ENCODE measurements at regions not wholly inside any gene's neighbourhood (a gene's known extent, or its start where the extent isn't known, plus 50 kb on each side); places are given as distances from the start of the nearest gene placed in this dataset.

DNA sequence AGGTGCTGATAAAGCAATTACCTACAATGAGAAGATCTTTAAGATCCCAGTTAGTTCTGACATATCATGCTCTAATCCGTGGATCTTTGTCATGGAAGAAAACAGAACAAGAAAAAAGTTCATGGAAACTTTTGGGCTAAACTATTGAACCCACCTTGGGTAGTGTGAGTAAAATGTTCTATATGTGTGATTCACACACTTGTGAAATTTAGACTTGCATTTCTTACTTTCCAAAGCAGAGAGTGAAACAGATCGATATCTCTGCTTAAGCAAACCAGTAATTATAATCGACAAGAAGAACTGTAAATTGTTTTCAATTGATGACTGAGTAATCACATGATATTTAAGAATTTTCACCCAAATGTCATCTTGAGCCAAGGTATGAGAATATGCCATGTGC is 214.2 kb downstream of the HRH4 start:
- H3K4me3 ChIP-seq = no peak overlapping the region
- no peak for DNase-seq (ENCODE audit: low read depth, low spot score)
- TF ChIP-seq EZH2 (IDR thresholded peaks at IDR 0.05) (no peak), FOXP2 (optimal IDR thresholded peaks at IDR 0.05; ENCODE audit: control extremely low read depth, extremely low read length, insufficient read depth) (no peak), POLR2AphosphoS5 (IDR thresholded peaks at IDR 0.05; ENCODE audit: borderline replicate concordance, low read depth, low read length) (no peak)
- H3K9me3 ChIP-seq (ENCODE audit: low read depth, low read length) = no peaks in the 10 kb centered on the region
- H3K27ac ChIP-seq = no peak overlapping the region
- H3K9ac ChIP-seq (ENCODE audit: insufficient read length) = no peak overlapping the region
- H3K36me3 ChIP-seq (ENCODE audit: insufficient read depth, low read length) = no peaks in the 10 kb centered on the region

DNA sequence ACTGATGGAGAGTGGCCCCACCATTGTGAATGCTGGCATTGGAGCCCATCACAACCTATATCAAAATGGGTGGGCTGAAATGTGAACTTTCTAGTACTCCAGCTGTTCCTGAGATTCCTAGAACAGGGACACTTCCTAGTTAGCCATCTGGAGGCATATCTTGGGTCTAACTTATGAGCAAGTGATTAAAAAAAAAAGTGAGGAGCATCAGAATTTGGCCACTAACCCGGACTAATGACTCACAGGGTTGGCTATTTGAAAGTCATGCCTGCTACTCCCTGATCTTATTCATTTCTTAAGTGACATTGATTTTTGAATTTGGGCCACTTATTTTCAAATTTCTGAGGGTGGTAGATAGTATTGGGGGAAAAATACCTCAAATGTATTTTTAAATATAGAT is 216.6 kb downstream of the HRH4 start:
- Histone ChIP-seq H3K4me3 (no peak overlapping the region), H3K36me3 (ENCODE audit: insufficient read depth, low read length) (no peaks in the 10 kb centered on the region), H3K9ac (ENCODE audit: insufficient read length) (no peak overlapping the region), H3K27ac (no peak overlapping the region), H3K9me3 (ENCODE audit: low read depth, low read length) (no peaks in the 10 kb centered on the region)
- no peak for TF ChIP-seq POLR2AphosphoS5 (IDR thresholded peaks at IDR 0.05; ENCODE audit: borderline replicate concordance, low read depth, low read length)
- TF ChIP-seq FOXP2 (optimal IDR thresholded peaks at IDR 0.05; ENCODE audit: control extremely low read depth, extremely low read length, insufficient read depth) = no peak
- TF ChIP-seq EZH2 (IDR thresholded peaks at IDR 0.05) = no peak
- DNase-seq (ENCODE audit: low read depth, low spot score) = no peak

DNA sequence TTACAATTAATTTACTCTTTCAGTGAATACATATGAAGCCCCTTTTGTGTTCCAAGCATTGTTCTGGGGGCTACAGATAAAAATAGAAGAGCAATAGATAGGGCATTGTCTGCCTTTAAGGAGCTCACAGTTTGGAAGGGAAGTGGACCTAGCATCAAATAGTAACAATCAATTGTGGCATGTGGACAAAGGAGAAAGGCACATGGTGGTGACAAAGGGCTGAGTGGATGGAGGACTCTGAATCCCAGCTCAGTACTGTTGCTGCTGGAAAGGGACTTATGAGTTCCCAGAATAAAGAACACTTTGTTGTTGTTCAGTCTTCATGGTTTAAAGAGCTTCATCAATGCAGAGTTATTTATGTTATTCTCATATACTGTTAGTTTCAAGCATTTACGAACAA is 217.7 kb downstream of the HRH4 start:
- Histone ChIP-seq H3K27ac (no peak overlapping the region), H3K4me3 (no peak overlapping the region), H3K9ac (ENCODE audit: insufficient read length) (no peak overlapping the region), H3K9me3 (ENCODE audit: low read depth, low read length) (no peaks in the 10 kb centered on the region), H3K36me3 (ENCODE audit: insufficient read depth, low read length) (no peaks in the 10 kb centered on the region)
- TF ChIP-seq FOXP2 (optimal IDR thresholded peaks at IDR 0.05; ENCODE audit: control extremely low read depth, extremely low read length, insufficient read depth) = no peak
- no peak for TF ChIP-seq POLR2AphosphoS5 (IDR thresholded peaks at IDR 0.05; ENCODE audit: borderline replicate concordance, low read depth, low read length)
- TF ChIP-seq EZH2 (IDR thresholded peaks at IDR 0.05) = no peak
- no peak for DNase-seq (ENCODE audit: low read depth, low spot score)

DNA sequence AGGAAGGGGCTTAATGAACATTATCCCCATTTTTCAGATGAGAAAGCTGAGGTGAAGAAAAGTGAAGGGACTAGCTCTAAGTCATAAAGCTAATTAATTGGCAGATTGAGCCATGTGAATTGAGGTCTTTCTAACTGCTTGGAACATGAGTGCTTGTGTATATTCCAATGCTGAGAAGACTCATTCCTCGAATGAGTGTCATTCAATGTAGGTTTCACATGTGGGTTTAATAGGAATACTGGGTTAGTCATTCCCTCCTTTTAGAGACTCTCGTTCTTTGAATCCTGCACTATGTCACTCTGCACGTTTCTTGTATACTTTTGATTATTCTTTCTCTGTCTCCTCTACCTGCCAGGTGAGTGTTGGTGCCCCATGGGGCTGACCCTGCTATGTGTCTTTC is 218.2 kb downstream of the HRH4 start:
- no peak for DNase-seq (ENCODE audit: low read depth, low spot score)
- H3K4me3 ChIP-seq = no peak overlapping the region
- H3K36me3 ChIP-seq (ENCODE audit: insufficient read depth, low read length) = no peaks in the 10 kb centered on the region
- TF ChIP-seq POLR2AphosphoS5 (IDR thresholded peaks at IDR 0.05; ENCODE audit: borderline replicate concordance, low read depth, low read length) (no peak), FOXP2 (optimal IDR thresholded peaks at IDR 0.05; ENCODE audit: control extremely low read depth, extremely low read length, insufficient read depth) (no peak), EZH2 (IDR thresholded peaks at IDR 0.05) (no peak)
- no peak overlapping the region for H3K9ac ChIP-seq (ENCODE audit: insufficient read length)
- H3K9me3 ChIP-seq (ENCODE audit: low read depth, low read length) = no peaks in the 10 kb centered on the region
- H3K27ac ChIP-seq = no peak overlapping the region

DNA sequence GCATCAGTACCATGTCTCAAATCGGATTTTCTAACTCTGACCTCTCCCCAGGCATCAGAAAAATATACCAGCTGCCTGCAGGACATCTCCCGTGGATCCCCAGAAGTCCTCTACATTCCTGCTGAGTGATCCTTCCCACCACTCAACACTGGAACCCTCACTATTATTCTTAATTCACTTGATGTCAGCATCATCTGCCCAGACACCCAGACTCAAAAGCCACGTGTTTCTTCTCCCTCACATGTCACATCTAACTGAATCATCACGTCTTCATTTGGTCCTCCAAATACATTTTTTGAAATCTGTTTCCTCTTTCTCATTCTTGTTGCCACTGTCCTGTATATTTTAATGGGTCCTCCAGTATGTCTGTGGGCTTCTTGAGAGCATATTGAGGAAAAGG is 218.6 kb downstream of the HRH4 start:
- H3K4me3 ChIP-seq = no peak overlapping the region
- no peak overlapping the region for H3K27ac ChIP-seq
- no peaks in the 10 kb centered on the region for H3K9me3 ChIP-seq (ENCODE audit: low read depth, low read length)
- H3K36me3 ChIP-seq (ENCODE audit: insufficient read depth, low read length) = no peaks in the 10 kb centered on the region
- no peak for DNase-seq (ENCODE audit: low read depth, low spot score)
- TF ChIP-seq POLR2AphosphoS5 (IDR thresholded peaks at IDR 0.05; ENCODE audit: borderline replicate concordance, low read depth, low read length) (no peak), FOXP2 (optimal IDR thresholded peaks at IDR 0.05; ENCODE audit: control extremely low read depth, extremely low read length, insufficient read depth) (no peak), EZH2 (IDR thresholded peaks at IDR 0.05) (no peak)
- no peak overlapping the region for H3K9ac ChIP-seq (ENCODE audit: insufficient read length)

DNA sequence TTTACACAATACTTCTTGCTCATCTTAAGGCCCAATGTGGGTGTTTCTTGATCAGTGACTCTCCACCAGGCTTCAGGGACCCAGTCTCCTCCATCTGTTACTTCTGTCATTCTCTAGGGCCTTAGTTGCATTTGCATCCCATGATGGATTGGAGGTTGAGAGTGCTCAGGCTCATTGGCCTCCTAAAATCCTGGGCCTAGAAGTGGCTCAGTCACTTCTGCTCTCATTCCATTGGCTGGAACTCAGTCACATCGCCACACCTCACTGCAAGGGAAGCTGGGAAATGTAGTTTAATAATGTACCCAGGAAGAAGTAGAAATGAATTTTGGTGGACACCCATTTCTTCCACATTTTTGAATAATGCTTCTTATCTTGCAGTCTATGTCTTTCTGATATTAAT is 223.5 kb downstream of the HRH4 start:
- Histone ChIP-seq H3K4me3 (no peak overlapping the region), H3K27ac (no peak overlapping the region), H3K36me3 (ENCODE audit: insufficient read depth, low read length) (no peaks in the 10 kb centered on the region), H3K9ac (ENCODE audit: insufficient read length) (no peak overlapping the region), H3K9me3 (ENCODE audit: low read depth, low read length) (no peaks in the 10 kb centered on the region)
- DNase-seq (ENCODE audit: low read depth, low spot score) = no peak
- TF ChIP-seq POLR2AphosphoS5 (IDR thresholded peaks at IDR 0.05; ENCODE audit: borderline replicate concordance, low read depth, low read length) (no peak), EZH2 (IDR thresholded peaks at IDR 0.05) (no peak), FOXP2 (optimal IDR thresholded peaks at IDR 0.05; ENCODE audit: control extremely low read depth, extremely low read length, insufficient read depth) (no peak)

DNA sequence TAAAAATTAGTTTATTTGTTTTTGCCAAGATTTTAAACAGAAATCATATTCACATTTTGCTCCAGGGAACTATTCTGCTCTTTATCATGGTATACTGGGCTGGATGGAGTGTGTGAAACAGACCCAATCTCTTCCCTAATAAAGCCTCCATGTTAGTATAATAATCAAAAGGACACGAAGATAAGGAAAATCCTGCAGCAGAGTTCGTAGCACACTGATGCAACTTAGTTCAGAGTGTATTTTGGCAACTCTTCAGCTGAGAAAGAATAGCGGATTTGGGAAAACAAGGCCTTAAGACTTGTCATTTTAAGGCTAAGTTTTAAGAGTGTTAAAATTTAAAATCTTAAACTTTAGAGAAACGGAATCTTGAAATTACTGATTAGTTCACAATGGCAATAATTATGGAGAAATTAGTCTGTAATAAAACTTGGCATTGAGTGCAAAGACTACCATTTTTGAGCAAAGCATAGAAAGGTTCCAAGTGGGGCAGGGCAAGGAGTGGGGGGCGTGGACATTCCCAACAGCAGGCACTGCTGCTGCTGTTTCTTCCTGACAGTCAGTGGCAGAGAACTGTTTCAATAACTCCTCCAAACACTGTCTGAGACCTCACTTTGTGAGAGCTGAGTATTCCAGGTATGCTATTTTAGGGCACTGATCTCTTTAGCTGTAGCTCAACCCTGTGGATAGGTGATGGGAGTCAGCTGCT is 225.0 kb downstream of the HRH4 start:
- TF ChIP-seq POLR2AphosphoS5 (IDR thresholded peaks at IDR 0.05; ENCODE audit: borderline replicate concordance, low read depth, low read length) (no peak), FOXP2 (optimal IDR thresholded peaks at IDR 0.05; ENCODE audit: control extremely low read depth, extremely low read length, insufficient read depth) (no peak), EZH2 (IDR thresholded peaks at IDR 0.05) (no peak)
- Histone ChIP-seq H3K4me3 (no peak overlapping the region), H3K27ac (no peak overlapping the region), H3K9ac (ENCODE audit: insufficient read length) (no peak overlapping the region), H3K9me3 (ENCODE audit: low read depth, low read length) (no peaks in the 10 kb centered on the region), H3K36me3 (ENCODE audit: insufficient read depth, low read length) (no peaks in the 10 kb centered on the region)
- no peak for DNase-seq (ENCODE audit: low read depth, low spot score)

DNA sequence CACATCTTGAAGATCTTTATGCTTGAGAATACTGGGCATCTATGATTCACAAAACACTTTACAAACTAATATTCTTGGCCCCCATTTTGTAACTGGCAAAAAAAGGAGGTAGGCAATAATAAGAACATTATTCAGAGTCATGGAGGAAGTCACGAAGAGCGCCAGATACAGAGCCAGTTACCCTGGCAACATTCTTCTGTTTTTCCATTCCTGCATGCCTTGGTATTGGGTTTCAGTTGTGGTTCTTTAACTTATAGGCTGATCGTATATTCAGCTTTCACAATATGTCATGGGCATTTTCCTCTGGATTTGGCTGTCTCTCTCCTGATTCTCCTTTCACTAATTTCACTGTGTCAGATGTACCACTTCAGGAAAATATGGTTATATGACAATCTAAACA is 234.7 kb downstream of the HRH4 start:
- Histone ChIP-seq H3K36me3 (ENCODE audit: insufficient read depth, low read length) (no peaks in the 10 kb centered on the region), H3K9me3 (ENCODE audit: low read depth, low read length) (no peaks in the 10 kb centered on the region), H3K9ac (ENCODE audit: insufficient read length) (no peak overlapping the region), H3K4me3 (no peak overlapping the region), H3K27ac (no peak overlapping the region)
- TF ChIP-seq EZH2 (IDR thresholded peaks at IDR 0.05) = no peak
- no peak for TF ChIP-seq POLR2AphosphoS5 (IDR thresholded peaks at IDR 0.05; ENCODE audit: borderline replicate concordance, low read depth, low read length)
- no peak for TF ChIP-seq FOXP2 (optimal IDR thresholded peaks at IDR 0.05; ENCODE audit: control extremely low read depth, extremely low read length, insufficient read depth)
- DNase-seq (ENCODE audit: low read depth, low spot score) = no peak

DNA sequence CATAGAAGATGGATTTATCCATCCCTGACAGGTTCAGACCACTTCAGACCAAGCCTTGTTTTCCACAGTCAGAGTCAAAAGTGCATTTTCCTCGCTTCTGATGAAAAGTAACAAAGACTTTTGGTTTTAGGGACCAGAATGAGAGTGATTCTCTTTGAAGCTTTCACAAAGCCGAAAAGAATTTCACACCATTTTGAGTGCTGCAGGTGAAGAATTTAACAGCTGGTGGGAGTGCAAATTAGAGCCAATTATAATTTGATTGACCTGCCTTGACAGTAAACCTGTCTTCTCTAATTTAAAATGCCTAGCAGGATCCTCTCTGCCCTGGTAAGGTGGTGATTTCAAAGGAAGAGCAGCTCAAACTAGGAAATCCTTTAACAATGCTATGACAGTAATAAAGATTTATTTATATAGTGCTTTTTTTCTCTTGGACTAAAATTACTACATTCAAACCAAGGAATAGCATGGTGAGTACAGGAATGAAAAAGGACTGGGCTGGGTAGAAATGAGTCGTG is 241.6 kb downstream of the HRH4 start:
- Histone ChIP-seq H3K9ac (ENCODE audit: insufficient read length) (no peak overlapping the region), H3K4me3 (no peak overlapping the region), H3K9me3 (ENCODE audit: low read depth, low read length) (no peaks in the 10 kb centered on the region), H3K27ac (no peak overlapping the region), H3K36me3 (ENCODE audit: insufficient read depth, low read length) (no peaks in the 10 kb centered on the region)
- TF ChIP-seq FOXP2 (optimal IDR thresholded peaks at IDR 0.05; ENCODE audit: control extremely low read depth, extremely low read length, insufficient read depth) = no peak
- no peak for TF ChIP-seq POLR2AphosphoS5 (IDR thresholded peaks at IDR 0.05; ENCODE audit: borderline replicate concordance, low read depth, low read length)
- TF ChIP-seq EZH2 (IDR thresholded peaks at IDR 0.05) = no peak
- DNase-seq (ENCODE audit: low read depth, low spot score) = no peak
